SKM-1 (cell line): ENCODE measurements at regions not wholly inside any gene's neighbourhood (a gene's known extent, or its start where the extent isn't known, plus 50 kb on each side); places are given as distances from the start of the nearest gene placed in this dataset.
"Not testable (repeated sequence)": the region's sequence is repeated elsewhere in the genome, so short reads cannot be mapped to it uniquely, and the experiment has no call there.

Experiments used
- DNase-seq: peaks from one replicate; lab custom pipeline; 2025; ENCODE audit not compliant: unreplicated experiment; lab: John Stamatoyannopoulos, UW

GRCh38 chrX:43349363-43349762 is 306.7 kb upstream of the MAOA start:
- peak; percentile 1 for DNase-seq

- no peak for DNase-seq
These were observed 305.2 kb upstream of the MAOA start for GRCh38 chrX:43350935-43351334.

- DNase-seq = no peak
These were observed 298.4 kb upstream of the MAOA start for GRCh38 chrX:43357741-43358140.

- DNase-seq = no peak
These were observed 283.1 kb upstream of the MAOA start for GRCh38 chrX:43373032-43373431.

GRCh38 chrX:43375136-43375535 is 281.0 kb upstream of the MAOA start:
- no peak for DNase-seq

- no peak for DNase-seq
These were observed 275.4 kb upstream of the MAOA start for GRCh38 chrX:43380704-43381103.

- DNase-seq = no peak
These were observed 269.2 kb upstream of the MAOA start for GRCh38 chrX:43386875-43387274.

GRCh38 chrX:43405191-43405590 is 250.9 kb upstream of the MAOA start:
- DNase-seq = no peak

GRCh38 chrX:43423876-43424275 is 232.2 kb upstream of the MAOA start:
- no peak for DNase-seq

GRCh38 chrX:43436517-43436916 is 219.6 kb upstream of the MAOA start:
- no peak for DNase-seq

- no peak for DNase-seq
These were observed 209.3 kb upstream of the MAOA start for GRCh38 chrX:43446752-43447151.

GRCh38 chrX:43448688-43449087 is 207.4 kb upstream of the MAOA start:
- no peak for DNase-seq

GRCh38 chrX:43450355-43450754 is 205.7 kb upstream of the MAOA start:
- DNase-seq = no peak

- not testable (repeated sequence) for DNase-seq
These were observed 204.0 kb upstream of the MAOA start for GRCh38 chrX:43451976-43452686.

- DNase-seq = no peak
These were observed 200.0 kb upstream of the MAOA start for GRCh38 chrX:43456063-43456462.

- no peak for DNase-seq
These were observed 199.2 kb upstream of the MAOA start for GRCh38 chrX:43456906-43457305.

- DNase-seq = no peak
These were observed 188.4 kb upstream of the MAOA start for GRCh38 chrX:43467608-43468234.

GRCh38 chrX:43469391-43470054 is 186.6 kb upstream of the MAOA start:
- DNase-seq = no peak

- no peak for DNase-seq
These were observed 181.8 kb upstream of the MAOA start for GRCh38 chrX:43474321-43474720.

- no peak for DNase-seq
These were observed 177.0 kb upstream of the MAOA start for GRCh38 chrX:43479070-43479469.

GRCh38 chrX:43479850-43480249 is 176.2 kb upstream of the MAOA start:
- no peak for DNase-seq

GRCh38 chrX:43481576-43481975 is 174.5 kb upstream of the MAOA start:
- DNase-seq = no peak
